NCI-H82 treated with DMSO at 0.1 percent for 48 hours (cell line): ENCODE measurements at regions not wholly inside any gene's neighbourhood (a gene's known extent, or its start where the extent isn't known, plus 50 kb on each side); places are given as distances from the start of the nearest gene placed in this dataset.
"Not testable (repeated sequence)": the region's sequence is repeated elsewhere in the genome, so short reads cannot be mapped to it uniquely, and the experiment has no call there.

Experiments used
- DNase-seq: peaks from one replicate; lab custom pipeline; 2025; ENCODE audit not compliant: unreplicated experiment; lab: John Stamatoyannopoulos, UW

DNA sequence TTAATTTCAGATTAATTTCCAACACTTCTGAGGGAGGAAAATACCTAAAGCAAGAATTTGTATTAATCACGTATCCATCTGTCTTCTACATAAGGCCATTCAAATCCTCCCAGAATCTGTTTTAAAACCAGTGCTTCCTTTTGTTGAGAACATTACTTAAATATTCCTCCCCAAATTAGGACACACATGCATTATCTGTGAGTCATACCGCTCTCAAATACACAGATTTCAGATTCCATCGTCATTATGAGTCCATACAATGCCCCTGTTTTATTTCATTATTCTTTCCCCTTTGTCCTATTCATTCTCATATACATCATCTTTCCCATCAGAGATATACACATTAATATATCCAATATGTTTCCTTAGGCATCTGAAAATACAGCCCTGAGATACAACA lies 57.3 kb upstream of the PRSS12 start:
- DNase-seq, result no peak

DNA sequence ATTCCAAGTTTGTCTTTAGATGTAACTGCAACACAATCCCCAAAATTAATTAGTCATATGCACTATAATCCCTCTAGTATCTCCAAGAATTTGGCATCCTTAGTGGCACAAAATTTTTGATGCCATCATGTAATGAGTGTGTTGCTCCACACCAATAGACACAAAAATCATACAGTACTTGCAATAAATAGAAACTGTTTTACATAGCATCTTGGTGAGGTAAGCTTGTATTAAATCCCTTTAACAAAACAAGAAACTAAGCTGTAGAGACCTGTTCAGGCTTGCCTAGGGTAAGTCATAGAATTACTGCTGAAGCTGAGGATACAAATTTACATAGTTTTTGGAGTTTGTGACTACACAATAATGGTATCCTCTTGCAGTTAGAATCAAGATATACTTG lies 64.5 kb upstream of the PRSS12 start:
- DNase-seq, result no peak

DNA sequence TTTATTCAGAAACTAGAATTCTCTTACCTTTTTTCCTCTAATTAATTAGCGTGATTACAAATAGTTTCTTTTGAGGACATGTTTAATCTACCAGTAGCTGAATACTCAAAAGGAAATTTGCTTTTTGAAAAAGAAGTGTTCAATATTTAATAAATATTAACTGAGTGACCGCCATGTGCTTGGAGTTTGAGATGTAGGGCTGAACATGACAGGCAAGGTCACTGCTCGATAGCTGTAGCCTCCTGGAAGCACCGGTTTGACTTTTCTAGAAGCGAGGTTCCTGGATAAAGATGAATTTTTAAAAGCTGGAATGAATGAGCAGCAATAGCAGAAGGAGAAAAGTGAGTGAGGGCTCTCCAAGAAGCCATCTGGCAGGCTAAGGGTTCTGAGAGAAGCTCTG lies 65.0 kb upstream of the PRSS12 start:
- DNase-seq, result not testable (repeated sequence)

DNA sequence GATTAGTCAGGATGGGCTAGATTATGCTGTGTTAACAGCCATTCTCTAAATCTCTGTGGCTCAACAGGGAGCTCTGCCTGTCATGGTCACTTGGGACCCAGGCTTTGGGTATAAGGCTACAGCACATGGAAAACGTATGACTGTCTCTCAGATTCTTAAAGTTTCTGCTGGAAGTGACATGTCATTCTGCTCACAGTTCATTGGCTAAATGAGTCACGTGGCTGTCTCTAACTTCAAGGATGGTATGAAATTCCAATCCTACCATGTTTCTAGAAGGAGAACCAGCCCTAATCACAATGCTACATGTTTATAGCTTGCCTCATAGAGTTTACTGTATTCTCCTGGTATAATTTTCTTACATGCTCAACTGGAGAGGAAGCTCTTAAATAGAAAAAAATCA lies 65.6 kb upstream of the PRSS12 start:
- not testable (repeated sequence) for DNase-seq

DNA sequence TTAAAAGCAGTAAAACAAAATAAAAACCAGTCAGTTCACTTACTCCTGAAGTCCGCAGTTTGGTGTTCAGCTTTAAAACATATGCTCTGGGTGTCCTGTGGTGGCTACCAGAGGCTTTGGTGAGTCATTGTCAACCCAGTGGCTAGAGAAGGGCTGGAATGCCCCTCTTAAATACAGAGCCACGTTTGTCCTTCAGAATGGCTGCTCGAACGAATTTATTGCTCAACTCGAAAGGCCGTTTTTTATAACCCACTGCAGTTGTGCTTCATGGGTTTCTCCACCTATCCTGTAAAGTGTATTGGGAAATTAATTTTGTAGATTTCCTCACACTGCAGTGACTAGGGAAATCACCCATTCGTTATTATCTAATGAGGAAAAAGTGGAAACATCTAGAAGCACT lies 66.8 kb upstream of the PRSS12 start:
- not testable (repeated sequence) for DNase-seq

DNA sequence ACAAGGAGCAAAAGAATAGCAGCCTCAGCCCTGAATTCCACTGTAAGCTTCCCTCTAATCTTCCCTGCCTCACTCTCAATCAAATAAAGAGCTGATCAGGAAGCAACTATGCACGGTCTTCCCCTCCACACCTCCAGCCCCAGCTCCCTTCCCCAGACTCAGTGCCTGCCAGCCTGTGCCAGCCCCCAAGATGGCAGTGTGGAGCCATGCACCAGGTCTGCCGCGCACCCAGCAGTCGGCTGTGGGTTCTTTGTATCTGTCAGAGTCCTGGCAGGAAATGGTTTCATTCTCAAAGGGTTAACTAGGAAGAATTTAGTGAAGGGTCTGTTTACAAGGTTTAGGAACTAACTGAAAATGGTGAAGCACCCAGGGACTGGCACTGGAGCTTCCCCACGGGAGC lies 71.3 kb upstream of the PRSS12 start:
- DNase-seq, result not testable (repeated sequence)

DNA sequence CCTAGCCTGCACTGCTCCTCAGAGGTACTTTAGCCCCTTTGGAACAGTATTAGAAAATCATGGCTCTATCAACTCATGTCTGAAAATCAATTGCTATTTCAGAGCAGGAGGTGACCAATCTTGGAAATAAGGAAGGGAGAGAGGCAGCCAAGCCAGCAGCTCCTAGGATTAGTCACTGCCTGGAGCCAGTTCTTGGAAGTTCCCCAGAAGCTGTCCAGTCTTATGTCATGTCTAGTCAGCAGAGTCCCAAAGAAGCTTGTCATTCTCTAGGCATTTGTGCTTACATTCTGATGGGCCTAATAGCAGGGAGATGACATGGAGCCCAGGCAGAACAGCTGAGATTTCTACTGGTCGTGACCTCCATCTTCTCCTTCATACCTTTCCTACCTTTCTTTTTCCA lies 76.1 kb upstream of the PRSS12 start:
- DNase-seq, result not testable (repeated sequence)

DNA sequence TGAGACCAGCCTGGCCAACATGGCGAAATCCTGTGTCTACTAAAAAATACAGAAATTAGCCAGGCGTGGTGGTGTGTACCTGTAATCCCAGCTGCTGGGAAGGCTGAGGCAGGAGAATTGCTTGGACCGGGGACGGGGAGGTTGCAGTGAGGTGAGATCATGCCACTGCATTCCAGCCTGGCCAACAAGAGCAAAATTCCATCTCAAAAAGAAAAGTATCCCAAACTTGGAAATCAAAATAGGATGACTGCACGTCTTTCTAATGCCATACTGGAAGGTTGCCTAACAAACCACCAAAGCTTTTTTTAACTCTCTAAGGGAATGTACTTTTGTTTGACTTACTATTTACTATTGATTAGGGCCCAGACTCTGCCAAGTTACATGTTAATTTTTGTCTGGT lies 79.6 kb upstream of the PRSS12 start:
- DNase-seq, result not testable (repeated sequence)

DNA sequence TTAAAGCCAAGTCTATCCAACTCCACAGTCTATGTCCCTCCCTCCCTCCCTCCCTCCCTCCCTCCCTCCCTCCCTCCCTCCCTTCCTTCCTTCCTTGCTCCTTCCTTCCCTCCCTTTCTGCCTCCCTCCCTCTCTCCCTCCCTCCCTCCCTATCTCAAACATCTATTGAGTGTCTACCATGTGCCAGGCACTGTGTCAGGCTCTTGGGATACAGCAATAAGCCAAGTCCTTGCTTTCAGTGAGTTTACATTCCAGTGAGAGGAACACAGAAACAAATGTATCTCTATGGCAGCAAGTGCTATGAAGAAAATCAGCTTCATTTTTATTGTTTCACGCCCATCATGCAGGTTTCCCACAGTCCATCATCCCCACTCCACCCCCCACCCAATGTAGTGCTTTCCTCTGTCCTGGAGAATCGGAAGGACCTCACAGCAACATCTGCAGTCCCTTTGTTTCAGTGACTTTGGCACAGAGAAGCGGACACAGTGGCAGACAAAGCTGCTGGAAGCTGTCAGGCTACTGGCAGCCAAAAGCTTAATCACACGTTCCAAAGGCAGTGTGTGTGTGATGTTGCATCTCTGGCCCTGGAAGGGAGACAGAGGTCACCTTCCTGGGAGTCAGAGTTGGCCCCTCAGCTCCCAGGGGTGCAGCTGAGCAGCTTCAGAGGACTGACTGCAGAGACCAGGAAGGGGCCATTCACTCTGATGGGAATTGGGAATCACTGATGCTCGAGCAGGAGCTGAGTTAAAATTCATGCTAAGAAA lies 81.0 kb upstream of the PRSS12 start:
- not testable (repeated sequence) for DNase-seq

DNA sequence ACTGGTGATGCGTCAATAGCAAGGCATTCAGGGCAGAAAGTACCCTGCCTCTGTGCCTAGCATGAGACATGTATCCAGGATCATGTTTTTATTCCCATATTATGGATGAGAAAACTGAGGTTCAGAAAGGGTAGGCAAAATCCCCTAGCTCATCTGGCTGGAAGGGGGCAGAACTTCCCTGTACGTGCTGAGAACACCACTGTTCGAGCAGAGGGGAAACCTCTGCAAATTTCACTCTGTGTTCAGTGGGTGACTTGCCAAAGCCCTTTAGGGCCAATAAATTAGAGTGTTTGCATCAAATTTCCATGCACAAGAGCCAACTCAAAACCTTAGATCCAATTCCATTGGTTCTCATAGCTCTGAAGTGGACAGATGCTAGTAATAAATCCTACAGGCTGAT lies 82.6 kb upstream of the PRSS12 start:
- DNase-seq, result not testable (repeated sequence)

DNA sequence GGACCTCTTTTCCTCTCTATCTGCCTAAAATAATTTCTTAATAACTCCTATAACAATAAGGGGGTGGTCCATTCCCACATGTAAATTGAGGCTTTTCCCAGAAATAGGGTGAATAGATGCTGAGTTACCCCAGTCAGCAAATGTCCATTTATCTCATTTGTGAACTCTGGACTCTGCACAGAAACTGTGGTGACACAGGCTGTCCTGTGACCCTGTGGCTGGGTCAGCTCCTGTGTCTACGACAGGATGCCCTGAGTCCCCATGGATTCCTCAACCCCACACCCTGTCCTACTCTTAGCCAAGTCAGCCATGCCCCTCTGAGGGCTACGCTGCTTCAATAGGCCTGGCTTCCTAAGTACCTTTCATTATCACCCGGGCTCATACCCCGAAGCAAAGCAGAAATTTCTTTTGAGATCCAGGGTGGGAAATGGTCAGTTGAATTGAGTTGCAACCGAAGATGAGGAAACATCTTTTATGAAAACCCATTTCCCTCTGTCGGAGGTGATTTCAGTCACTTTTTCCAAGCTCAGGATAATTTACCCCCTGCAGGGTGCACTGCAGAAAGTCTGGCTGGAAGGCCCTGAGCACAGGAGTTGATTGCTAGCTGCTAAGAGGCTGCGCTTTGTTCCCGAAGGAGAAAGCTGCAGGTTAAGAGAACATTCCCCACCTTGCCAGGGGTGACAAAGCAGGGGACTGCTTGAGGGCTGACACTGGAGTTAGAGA lies 89.5 kb upstream of the PRSS12 start:
- DNase-seq, result not testable (repeated sequence)

DNA sequence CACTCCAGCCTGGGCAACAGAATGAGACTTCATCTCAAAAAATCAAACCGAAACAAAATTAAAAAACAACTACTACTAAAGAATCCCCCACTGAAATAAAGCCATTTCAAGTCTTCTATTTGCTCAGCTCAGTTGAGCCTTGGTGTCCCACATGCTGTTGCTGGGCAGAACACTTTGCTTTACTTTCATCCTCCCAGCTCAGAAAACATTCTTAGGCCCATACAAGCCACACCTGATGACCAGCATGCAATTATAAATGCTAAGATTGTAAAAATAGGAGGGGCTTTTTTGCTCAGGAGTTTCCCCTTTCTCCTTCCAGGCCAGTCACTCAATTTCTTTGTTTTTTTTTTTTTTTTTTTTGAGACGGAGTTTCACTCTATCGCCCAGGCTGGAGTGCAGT lies 94.6 kb upstream of the PRSS12 start:
- DNase-seq, result not testable (repeated sequence)

DNA sequence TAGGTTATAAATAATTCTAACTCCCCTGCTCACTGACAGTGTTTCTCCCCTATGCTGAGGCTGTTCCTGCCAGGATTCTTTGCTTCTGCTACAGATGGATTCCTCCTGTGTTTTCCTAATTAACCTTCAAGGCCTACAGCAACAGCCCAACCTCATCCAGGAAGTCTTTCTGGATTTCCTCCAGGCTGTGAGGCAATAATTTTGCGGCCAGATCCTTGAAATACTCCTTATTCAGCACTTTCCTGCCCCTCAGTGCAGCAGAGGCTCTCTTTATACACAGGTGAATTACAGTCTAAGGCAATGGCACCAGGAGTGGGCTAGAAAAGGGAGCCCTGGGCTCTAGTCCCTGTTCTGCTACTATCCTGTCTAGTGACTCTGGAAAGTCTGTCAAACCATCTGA lies 102.1 kb upstream of the PRSS12 start:
- not testable (repeated sequence) for DNase-seq

DNA sequence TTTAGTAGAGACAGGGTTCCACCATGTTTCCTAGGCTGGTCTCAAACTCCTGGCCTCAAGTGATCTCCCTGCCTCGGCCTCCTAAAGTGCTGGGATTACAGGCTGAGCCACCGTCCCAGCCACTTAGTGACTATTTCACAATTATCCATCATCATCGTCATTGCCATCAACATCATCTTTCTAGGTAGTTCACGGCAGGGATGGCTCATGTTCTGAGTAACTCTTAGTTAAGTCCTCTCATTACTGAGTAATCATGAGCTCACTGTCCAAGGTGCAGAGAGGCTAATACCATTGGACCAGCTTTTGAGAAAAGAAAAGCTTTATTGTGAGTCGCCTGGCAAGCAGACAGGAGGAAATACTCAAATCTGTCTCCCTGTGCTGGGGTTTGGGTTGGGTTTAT lies 108.6 kb upstream of the PRSS12 start:
- DNase-seq, result not testable (repeated sequence)

DNA sequence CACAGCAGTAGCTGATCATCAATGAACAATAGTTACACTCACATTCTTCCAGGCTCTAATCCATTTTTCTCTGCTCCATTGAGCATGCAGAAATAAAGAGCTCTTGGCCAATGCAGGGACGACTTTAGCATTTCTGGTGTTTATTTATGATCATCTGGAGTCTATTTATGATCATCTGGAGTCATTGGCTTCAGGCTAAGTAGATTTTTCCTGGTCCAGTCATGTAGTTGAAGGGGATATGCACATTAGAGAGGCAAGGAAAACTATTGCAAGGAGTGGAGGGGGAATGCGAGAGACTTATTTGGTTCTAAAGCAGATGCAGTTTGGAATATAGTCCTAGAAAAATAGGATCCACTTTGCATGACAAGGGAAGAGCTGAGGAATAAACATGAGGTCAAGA lies 113.0 kb upstream of the PRSS12 start:
- not testable (repeated sequence) for DNase-seq

DNA sequence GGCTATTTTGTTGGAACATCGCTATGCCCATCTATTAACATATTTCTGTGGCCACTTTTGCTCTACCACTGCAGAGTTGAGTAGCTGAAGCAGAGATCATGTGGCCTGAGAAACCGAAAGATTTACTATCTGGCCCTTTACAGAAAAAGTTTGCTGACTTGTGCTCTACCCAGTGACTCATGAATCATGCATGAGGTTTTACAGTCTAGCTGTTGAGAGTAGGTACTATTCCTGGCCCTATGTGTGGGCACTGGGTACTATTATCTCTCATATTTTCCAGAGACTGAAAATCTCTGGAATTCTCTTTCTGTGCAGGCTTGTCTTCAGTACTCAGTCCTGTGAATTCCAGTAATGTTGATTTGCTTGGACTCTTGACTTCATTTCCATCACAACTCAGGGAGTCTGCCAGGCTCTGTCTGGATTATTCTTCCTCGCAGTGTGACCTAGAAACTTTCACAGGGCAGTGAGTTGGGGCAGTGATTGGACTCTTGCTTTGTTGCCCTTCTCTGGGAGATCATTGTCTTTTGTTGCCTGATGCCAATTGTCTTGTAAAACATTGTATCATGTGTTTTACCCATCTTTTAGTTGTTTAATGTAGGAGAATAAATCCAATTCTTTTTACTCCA lies 121.3 kb upstream of the PRSS12 start:
- DNase-seq, result not testable (repeated sequence)

DNA sequence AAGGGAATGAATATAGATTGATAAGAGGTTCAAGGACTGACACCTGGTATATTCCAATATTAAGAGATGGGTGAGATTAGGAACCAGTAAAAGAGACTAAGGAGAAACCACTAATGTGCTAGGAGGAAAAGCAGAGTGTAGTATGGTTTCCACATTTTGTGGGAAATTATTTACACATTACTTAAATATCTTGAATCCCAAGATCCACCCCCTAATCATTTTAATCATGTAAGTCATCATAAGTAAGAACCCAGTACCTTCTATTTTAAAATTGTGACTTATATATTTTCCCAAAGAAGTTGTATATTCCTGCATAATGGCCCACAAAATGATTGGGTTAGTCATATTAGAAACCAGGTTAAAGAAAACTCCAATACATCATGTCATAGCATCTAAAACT lies 122.0 kb upstream of the PRSS12 start:
- not testable (repeated sequence) for DNase-seq

DNA sequence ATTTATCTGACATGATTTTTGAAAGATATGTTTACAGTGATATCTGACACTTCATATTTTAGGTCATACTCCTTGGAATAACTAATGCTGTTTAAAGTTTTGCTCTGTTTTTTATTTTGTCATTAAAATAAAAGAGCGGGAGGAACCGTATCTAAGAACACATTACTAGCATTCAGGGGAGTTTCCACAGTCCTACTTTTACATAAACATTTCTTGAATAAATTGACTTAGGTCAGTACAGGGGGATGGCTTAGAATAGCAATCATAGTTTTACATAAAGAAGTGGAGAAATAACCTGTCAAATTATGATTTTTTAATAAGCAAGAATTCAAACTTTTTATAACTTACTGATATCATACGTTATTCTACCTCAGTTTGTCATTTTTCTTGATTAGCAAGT lies 123.1 kb upstream of the PRSS12 start:
- DNase-seq, result not testable (repeated sequence)

DNA sequence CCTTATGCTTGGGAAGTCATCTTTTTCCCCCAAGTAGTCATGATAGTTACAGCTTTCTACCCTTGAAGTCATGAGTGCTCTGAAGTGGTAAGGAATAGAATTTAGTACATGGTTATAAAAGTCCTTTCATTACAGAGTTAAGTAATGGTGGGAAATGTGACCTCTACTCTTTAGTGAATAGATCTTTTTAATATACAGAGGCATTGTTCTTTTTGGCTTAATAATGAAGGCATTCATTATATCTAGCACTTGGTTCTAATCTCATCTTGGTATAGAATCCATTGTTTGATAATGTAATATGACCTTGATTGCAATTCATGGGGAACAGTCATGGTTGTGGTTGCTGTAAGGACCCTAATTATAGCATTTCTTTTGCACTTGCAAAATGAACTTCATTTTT lies 125.0 kb upstream of the PRSS12 start:
- not testable (repeated sequence) for DNase-seq

DNA sequence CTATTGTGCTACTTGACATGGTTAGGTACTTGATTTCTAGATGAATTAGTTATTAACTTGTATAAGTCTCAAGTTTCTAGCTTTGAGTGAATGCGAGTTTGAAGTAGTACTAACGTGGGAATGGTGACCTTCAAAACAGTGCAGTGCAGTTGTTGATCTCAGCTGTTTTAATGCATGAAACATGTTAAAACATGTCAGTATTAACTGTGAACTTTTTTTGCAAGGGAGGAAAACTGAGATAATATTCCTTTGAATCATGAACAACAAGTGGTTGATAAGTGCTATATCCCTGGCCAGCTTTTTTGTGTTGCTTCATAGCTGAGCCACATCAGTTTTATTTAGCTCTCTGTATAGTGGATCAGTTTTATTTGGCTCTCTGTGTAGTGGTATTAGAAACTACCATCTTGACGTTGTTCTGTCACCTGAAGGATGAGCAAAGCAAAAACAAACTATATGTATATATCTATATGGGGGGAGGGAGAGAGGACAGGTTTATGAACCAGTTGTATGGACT lies 133.1 kb upstream of the PRSS12 start:
- DNase-seq, result not testable (repeated sequence)

DNA sequence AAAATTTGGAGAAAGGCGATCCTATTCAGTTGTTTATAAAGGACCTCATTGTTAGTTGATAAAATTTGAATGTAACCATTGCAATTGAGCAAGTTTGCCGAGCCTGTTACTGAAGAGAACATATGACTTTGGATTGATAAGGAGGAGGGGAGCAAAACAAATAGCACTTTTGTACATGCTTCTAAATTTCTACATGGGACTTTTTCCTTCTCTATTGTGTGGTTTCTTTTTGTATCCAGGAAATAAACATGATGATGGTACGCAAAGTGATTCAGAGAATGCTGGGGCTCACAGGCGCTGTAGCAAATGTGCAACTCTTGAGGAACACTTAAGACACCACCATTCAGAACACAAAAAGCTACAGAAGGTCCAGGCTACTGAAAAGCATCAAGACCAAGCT lies 140.2 kb upstream of the PRSS12 start:
- not testable (repeated sequence) for DNase-seq

DNA sequence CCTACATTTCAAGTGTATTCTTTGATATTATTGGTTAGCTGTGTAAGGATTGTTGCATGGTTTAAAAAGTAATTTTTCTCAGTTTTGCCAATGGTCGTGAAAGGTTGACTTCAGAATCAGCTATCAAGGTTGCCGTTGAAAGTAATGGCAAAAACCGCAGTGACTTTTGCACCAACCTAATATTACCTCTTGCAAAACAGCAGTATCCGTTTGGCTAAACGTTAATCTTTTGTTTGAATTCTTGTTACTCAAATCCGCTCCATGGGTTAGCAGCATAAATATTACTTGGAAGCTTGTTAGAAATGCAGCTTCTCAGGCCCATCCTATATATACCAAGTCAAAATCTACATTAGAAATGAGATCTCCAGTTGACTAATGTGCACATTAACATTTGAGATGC lies 141.6 kb upstream of the PRSS12 start:
- DNase-seq, result not testable (repeated sequence)
